Endothelial cell of umbilical vein (primary cell): ENCODE measurements at regions not wholly inside any gene's neighbourhood (a gene's known extent, or its start where the extent isn't known, plus 50 kb on each side); places are given as distances from the start of the nearest gene placed in this dataset.

Experiments used
- BruUV-seq: library from RNA; stranded (reverse); fragments of 400-500 nt; replicated peaks from 2 replicates; lab custom pipeline; 2021; lab: Mats Ljungman, UMichigan
- CTCF ChIA-PET: fragments of 300-600, 350-600 bp; sonication (Branson Sonifier 250); formaldehyde crosslinking; loops from one replicate; lab custom pipeline; 2021; ENCODE audit warnings: antibody characterized with exemption, inconsistent platforms; lab: Charles Lee
- POLR2A ChIA-PET: fragments of 300-600, 350-600 bp; sonication (Branson Sonifier 250); formaldehyde crosslinking; loops from one replicate; lab custom pipeline; 2021; ENCODE audit warnings: antibody characterized with exemption, inconsistent platforms; lab: Charles Lee
- DNase-seq: peaks from one replicate; pipeline ENCODE4 v3.0.0-alpha.2; 2011; ENCODE audit warnings: low read depth, low spot score
- FAIRE-seq: peaks from 2 replicates; lab custom pipeline; 2011; peaks lifted over from hg19 to GRCh38; lab: Jason Lieb, UNC
- H2AFZ ChIP-seq: 2 replicates; pipeline ENCODE4 v1.6.0; 2012; ENCODE audit warnings: low read depth, low read length, control low read depth, inconsistent platforms
- H3K27ac ChIP-seq: 2 replicates; pipeline ENCODE4 v1.5.1; 2011; ENCODE audit warnings: low read depth, mild to moderate bottlenecking, control low read depth, low read length, moderate library complexity; ENCODE audit not compliant: insufficient read depth
- H3K27me3 ChIP-seq, 2 experiments: 2 replicates each; pipeline versions ENCODE4 v1.6.0 to v1.6.1; 2011; ENCODE audit warnings: low read length in 2 of 2, mixed read lengths in 1 of 2; ENCODE audit not compliant: control insufficient read depth in 2 of 2, insufficient read depth in 2 of 2
- H3K36me3 ChIP-seq, 2 experiments: 2 replicates in 1 of 2; 3 replicates in 1 of 2; pipeline ENCODE4 v1.5.1; 2011; ENCODE audit warnings: low read length in 2 of 2, mild to moderate bottlenecking in 1 of 2, moderate library complexity in 1 of 2; ENCODE audit not compliant: control insufficient read depth in 2 of 2, insufficient read depth in 2 of 2; ENCODE audit errors: extremely low read depth in 1 of 2
- H3K4me1 ChIP-seq: 3 replicates; pipeline ENCODE4 v1.5.1; 2011; ENCODE audit warnings: mild to moderate bottlenecking, low read length; ENCODE audit not compliant: control insufficient read depth, insufficient read depth; ENCODE audit errors: extremely low read depth
- H3K4me2 ChIP-seq: 2 replicates; pipeline ENCODE4 v1.6.1; 2011; ENCODE audit warnings: low read length, control low read depth, mixed read lengths; ENCODE audit not compliant: insufficient read depth
- H3K4me3 ChIP-seq, 3 experiments: fragments of 200-600 bp in 1 of 3; sonication (generic), shearing (Covaris generic) in 1 of 3; replicated peaks in 1 of 3; 2 replicates each; pipeline ENCODE4 v1.5.1; 2011 to 2016; ENCODE audit warnings: control low read depth in 3 of 3, low read length in 3 of 3, mild to moderate bottlenecking in 2 of 3, inconsistent platforms in 1 of 3, low read depth in 1 of 3, moderate library complexity in 1 of 3; ENCODE audit not compliant: insufficient read depth in 1 of 3
- H3K79me2 ChIP-seq: 2 replicates; pipeline ENCODE4 v1.6.0; 2012; ENCODE audit warnings: low read length, inconsistent platforms; ENCODE audit not compliant: control insufficient read depth, insufficient read depth
- H3K9ac ChIP-seq: replicated peaks from 2 replicates; pipeline ENCODE3; 2011; ENCODE audit warnings: low read length, control low read depth; ENCODE audit not compliant: insufficient read depth; ENCODE audit errors: extremely low read depth
- H3K9me1 ChIP-seq: replicated peaks from 3 replicates; pipeline ENCODE4 v1.6.0; 2011; ENCODE audit warnings: mild to moderate bottlenecking, low read length; ENCODE audit not compliant: control insufficient read depth, insufficient read depth; ENCODE audit errors: extremely low read depth
- H3K9me3 ChIP-seq: replicated peaks from 2 replicates; pipeline ENCODE4 v1.5.1; 2012; ENCODE audit warnings: low read length, inconsistent platforms; ENCODE audit not compliant: control insufficient read depth, insufficient read depth
- H4K20me1 ChIP-seq: replicated peaks from 2 replicates; pipeline ENCODE3; 2011; ENCODE audit warnings: mild to moderate bottlenecking, low read length; ENCODE audit not compliant: control insufficient read depth, insufficient read depth; ENCODE audit errors: extremely low read depth
- CTCF ChIP-seq, 2 donors: IDR thresholded peaks; 1 replicate in 1 of 2; 2 replicates in 1 of 2; pipeline ENCODE4 v1.5.1; 2011; ENCODE audit warnings: low read length in 2 of 2, mild to moderate bottlenecking in 2 of 2, moderate library complexity in 2 of 2, control low read depth in 1 of 2, inconsistent platforms in 1 of 2, low read depth in 1 of 2; ENCODE audit not compliant: insufficient read depth in 1 of 2; ENCODE audit errors: extremely low read depth in 1 of 2
- EZH2 ChIP-seq: IDR thresholded peaks from 2 replicates; pipeline ENCODE4 v1.6.1; 2012; ENCODE audit warnings: borderline replicate concordance, low read depth, mild to moderate bottlenecking, moderate library complexity, low read length, inconsistent platforms; ENCODE audit not compliant: severe bottlenecking
- FOS ChIP-seq: IDR thresholded peaks from 2 replicates; pipeline ENCODE4 v1.6.1; 2011; ENCODE audit warnings: mild to moderate bottlenecking, low read length, moderate library complexity, borderline replicate concordance; ENCODE audit not compliant: insufficient read depth
- GATA2 ChIP-seq: IDR thresholded peaks from 2 replicates; pipeline ENCODE4 v1.7.0; 2011; ENCODE audit warnings: low read depth, mild to moderate bottlenecking, moderate library complexity, mixed read lengths, low read length; ENCODE audit not compliant: insufficient read length, insufficient read depth
- JUN ChIP-seq: IDR thresholded peaks from 2 replicates; pipeline ENCODE4 v1.6.1; 2011; ENCODE audit warnings: borderline replicate concordance, low read depth; ENCODE audit not compliant: insufficient read length, insufficient read depth
- MAX ChIP-seq: IDR thresholded peaks from 2 replicates; pipeline ENCODE4 v1.6.1; 2011; ENCODE audit not compliant: insufficient read depth, insufficient read length
- MYC ChIP-seq: IDR thresholded peaks from one replicate; pipeline ENCODE4 v1.6.1; 2011; ENCODE audit warnings: mild to moderate bottlenecking, low read depth, low read length
- POLR2A ChIP-seq: IDR thresholded peaks from 2 replicates; pipeline ENCODE4 v1.6.1; 2012; ENCODE audit warnings: low read depth, mild to moderate bottlenecking, control low read depth, low read length
- POLR2AphosphoS5 ChIP-seq: IDR thresholded peaks from 2 replicates; pipeline ENCODE4 v1.6.1; 2012; ENCODE audit warnings: low read depth, mild to moderate bottlenecking, control low read depth, low read length, moderate library complexity; ENCODE audit not compliant: insufficient read depth
- dilution Hi-C: fragments of 300-500 bp; cut with MboI; formaldehyde crosslinking; loops from one replicate; pipeline ENCODE4 v1.15.0; 2019; ENCODE audit warnings: low sequenced_read_pairs; ENCODE audit not compliant: extremely low pct_ligation_motif_present
- intact Hi-C: fragments of 100-400 bp; cut with micrococcal nuclease; formaldehyde crosslinking; loops from one replicate; pipeline ENCODE4 v1.10.0; 2022

GRCh38 chr18:67728364-67728763 lies 211.8 kb upstream of the DSEL start:
- Histone ChIP-seq H3K9me3 (no peaks in the 10 kb centered on the region), H3K36me3 (no peaks in the 10 kb centered on the region), H4K20me1 (no peaks in the 10 kb centered on the region), H3K27me3 (no peaks in the 10 kb centered on the region), H3K4me3 (no peak overlapping the region), H3K79me2 (no peaks in the 10 kb centered on the region), H3K9me1 (no peaks in the 10 kb centered on the region), H2AFZ (no peak overlapping the region), H3K27ac (no peak overlapping the region), H3K4me1 (peaks cover 20% of the 10 kb centered on the region), H3K9ac (no peak overlapping the region), H3K4me2 (no peak overlapping the region)
- intact Hi-C loops = no loop called here
- BruUV-seq = no TSS peak
- dilution Hi-C loops = no loop called here
- DNase-seq (peak; percentile 36), FAIRE-seq (no peak)
- TF ChIP-seq MYC (no peak), MAX (no peak), POLR2A (no peak), EZH2 (no peak), GATA2 (no peak), FOS (peak; percentile 66), JUN (peak; percentile 40), CTCF (IDR thresholded peaks at IDR 0.05; ENCODE audit: extremely low read depth in 1 of 2, insufficient read depth in 1 of 2, low read depth in 1 of 2, low read length in 2 of 2) (no peak), POLR2AphosphoS5 (no peak)
- ChIA-PET POLR2A (no interaction called here), CTCF (no interaction called here)
